ENCODE measurements at regions not wholly inside any gene's neighbourhood (a gene's known extent, or its start where the extent isn't known, plus 50 kb on each side); places are given as distances from the start of the nearest gene placed in this dataset.

GRCh38 chr19:28636706-28637105, 576.2 kb downstream of the UQCRFS1 start:
- TF ChIP-seq CTCF (IDR thresholded peaks at IDR 0.05; ENCODE audit: extremely low read depth in 1 of 2, insufficient read depth in 1 of 2, low read depth in 1 of 2, low read length in 2 of 2), result no peak
- no peak for TF ChIP-seq POLR2AphosphoS5 (IDR thresholded peaks at IDR 0.05; ENCODE audit: insufficient read depth, low read depth, low read length)
- TF ChIP-seq POLR2A (IDR thresholded peaks at IDR 0.05; ENCODE audit: low read depth, low read length), result no peak
- no peak for TF ChIP-seq EZH2 (IDR thresholded peaks at IDR 0.05; ENCODE audit: borderline replicate concordance, low read depth, low read length, severe bottlenecking)
- TF ChIP-seq FOS (IDR thresholded peaks at IDR 0.05; ENCODE audit: borderline replicate concordance, insufficient read depth, low read length), result no peak
- TF ChIP-seq MAX (IDR thresholded peaks at IDR 0.05; ENCODE audit: insufficient read depth, insufficient read length), result no peak
- TF ChIP-seq JUN (IDR thresholded peaks at IDR 0.05; ENCODE audit: borderline replicate concordance, insufficient read depth, insufficient read length, low read depth), result no peak
- TF ChIP-seq MYC (IDR thresholded peaks at IDR 0.05; ENCODE audit: low read depth, low read length), result no peak

All from endothelial cell of umbilical vein (primary cell).